B cell (primary cell): ENCODE measurements at regions not wholly inside any gene's neighbourhood (a gene's known extent, or its start where the extent isn't known, plus 50 kb on each side); places are given as distances from the start of the nearest gene placed in this dataset.

ENCODE experiments used
- ATAC-seq: fragments of 200-7000 bp; cut with Tn5 transposase; one replicate; pipeline ENCODE4 v1.10.0; 2021; ENCODE audit warnings: low read depth, mild to moderate bottlenecking, moderate number of reproducible peaks, moderate library complexity
- CTCF ChIA-PET: fragments of 350-600 bp; sonication (Branson Sonifier 250); formaldehyde crosslinking; loops from one replicate; lab custom pipeline; 2021; ENCODE audit warnings: antibody characterized with exemption, inconsistent platforms; lab: Charles Lee
- POLR2A ChIA-PET: fragments of 350-600 bp; sonication (Branson Sonifier 250); formaldehyde crosslinking; loops from one replicate; lab custom pipeline; 2021; ENCODE audit warnings: antibody characterized with exemption; lab: Charles Lee
- DNase-seq: peaks from one replicate; pipeline ENCODE4 v3.0.0; 2013
- H2AFZ ChIP-seq: 2 replicates; pipeline ENCODE4 v1.6.1; 2012; ENCODE audit warnings: mild to moderate bottlenecking, low read depth, low read length; ENCODE audit not compliant: insufficient read depth, poor library complexity, severe bottlenecking
- H3K27ac ChIP-seq, 2 donors: 1 replicate in 1 of 2; 2 replicates in 1 of 2; pipeline ENCODE4 v1.5.1; 2012 to 2013; ENCODE audit warnings: low read length in 2 of 2, mild to moderate bottlenecking in 2 of 2, moderate library complexity in 1 of 2
- H3K27me3 ChIP-seq, 4 experiments: fragments of 200-600 bp in 1 of 4; sonication (generic) in 1 of 4; replicated peaks in 1 of 4; 1 replicate in 2 of 4; 2 replicates in 2 of 4; pipeline versions ENCODE4 v1.6.1 to v1.7.0; 2013 to 2016; ENCODE audit warnings: low read length in 3 of 4, mild to moderate bottlenecking in 2 of 4, mixed read lengths in 1 of 4, moderate library complexity in 1 of 4; ENCODE audit not compliant: insufficient read depth in 4 of 4, control insufficient read depth in 3 of 4; ENCODE audit errors: control extremely low read depth in 1 of 4
- H3K36me3 ChIP-seq, 2 experiments: replicated peaks in 1 of 2; 1 replicate in 1 of 2; 2 replicates in 1 of 2; pipeline versions ENCODE4 v1.6.1 to v1.7.1; 2013; ENCODE audit warnings: low read length in 1 of 2; ENCODE audit not compliant: insufficient read depth in 2 of 2, control insufficient read depth in 1 of 2; ENCODE audit errors: control extremely low read depth in 1 of 2, extremely low read depth in 1 of 2
- H3K4me1 ChIP-seq, 2 donors: fragments of 200-600 bp in 1 of 2; sonication (generic) in 1 of 2; 1 replicate in 1 of 2; 2 replicates in 1 of 2; pipeline versions ENCODE4 v1.5.1 to v1.6.1; 2013 to 2017; ENCODE audit warnings: low read length in 2 of 2; ENCODE audit not compliant: control insufficient read depth in 2 of 2, insufficient read depth in 2 of 2
- H3K4me2 ChIP-seq: replicated peaks from 2 replicates; pipeline ENCODE3; 2012; ENCODE audit warnings: mild to moderate bottlenecking, low read depth, low read length; ENCODE audit not compliant: poor library complexity, severe bottlenecking
- H3K4me3 ChIP-seq, 5 experiments: fragments of 200-600 bp in 1 of 5; sonication (generic) in 1 of 5; 1 replicate in 3 of 5; 2 replicates in 2 of 5; pipeline versions ENCODE4 v1.5.1 to v1.7.0; 2011 to 2016; ENCODE audit warnings: low read length in 4 of 5, mild to moderate bottlenecking in 4 of 5, low read depth in 2 of 5, control low read depth in 1 of 5, moderate library complexity in 1 of 5; ENCODE audit not compliant: insufficient read depth in 1 of 5; ENCODE audit errors: control extremely low read depth in 1 of 5, extremely low read depth in 1 of 5
- H3K79me2 ChIP-seq: fragments of 200-600 bp; sonication (generic); one replicate; pipeline ENCODE4 v1.6.0; 2016; ENCODE audit warnings: low read length; ENCODE audit not compliant: control insufficient read depth, insufficient read depth
- H3K9ac ChIP-seq: fragments of 200-600 bp; sonication (generic); 2 replicates; pipeline ENCODE4 v1.6.1; 2017; ENCODE audit warnings: mild to moderate bottlenecking, low read length, moderate library complexity
- H3K9me3 ChIP-seq, 3 donors: one replicate each; pipeline versions ENCODE4 v1.6.1 to v1.7.1; 2013; ENCODE audit warnings: low read length in 2 of 3; ENCODE audit not compliant: control insufficient read depth in 2 of 3, insufficient read depth in 1 of 3; ENCODE audit errors: control extremely low read depth in 1 of 3
- H4K20me1 ChIP-seq: 2 replicates; pipeline ENCODE4 v1.6.0; 2012; ENCODE audit warnings: mild to moderate bottlenecking, low read length; ENCODE audit not compliant: insufficient read depth, control insufficient read depth, poor library complexity, severe bottlenecking
- H3K27ac Mint-ChIP-seq: one replicate; pipeline ENCODE4 v1.8.0; 2021; ENCODE audit warnings: mixed read lengths
- H3K27me3 Mint-ChIP-seq: one replicate; pipeline ENCODE4 v1.8.0; 2021; ENCODE audit warnings: mixed read lengths
- H3K4me1 Mint-ChIP-seq: one replicate; pipeline ENCODE4 v1.8.0; 2021; ENCODE audit warnings: mixed read lengths
- H3K4me3 Mint-ChIP-seq: one replicate; pipeline ENCODE4 v1.8.0; 2021; ENCODE audit warnings: mixed read lengths
- H3K9me3 Mint-ChIP-seq: one replicate; pipeline ENCODE4 v1.8.0; 2022; ENCODE audit warnings: mixed read lengths; ENCODE audit not compliant: insufficient read depth
- EZH2 ChIP-seq: IDR thresholded peaks from 2 replicates; pipeline ENCODE4 v1.6.1; 2012; ENCODE audit warnings: borderline replicate concordance, low read depth, mild to moderate bottlenecking, moderate library complexity, low read length; ENCODE audit not compliant: insufficient read depth, poor library complexity, severe bottlenecking
- WGBS: methylation state at CpG from one replicate; pipeline ENCODE4 v1.1.5; 2013; ENCODE audit warnings: missing lambda C conversion rate; ENCODE audit not compliant: insufficient coverage; 5-methylcytosine and 5-hydroxymethylcytosine counted together
- intact Hi-C: fragments of 100-400 bp; cut with micrococcal nuclease; formaldehyde crosslinking; loops from one replicate; pipeline ENCODE4 v1.10.0; 2022
- TF ChIP-seq, protein P1 (sequence below): fragments of 200-600 bp; IDR thresholded peaks from one replicate; pipeline ENCODE4 v1.8.0; 2022; ENCODE audit warnings: antibody characterized with exemption, mild to moderate bottlenecking

DNA sequence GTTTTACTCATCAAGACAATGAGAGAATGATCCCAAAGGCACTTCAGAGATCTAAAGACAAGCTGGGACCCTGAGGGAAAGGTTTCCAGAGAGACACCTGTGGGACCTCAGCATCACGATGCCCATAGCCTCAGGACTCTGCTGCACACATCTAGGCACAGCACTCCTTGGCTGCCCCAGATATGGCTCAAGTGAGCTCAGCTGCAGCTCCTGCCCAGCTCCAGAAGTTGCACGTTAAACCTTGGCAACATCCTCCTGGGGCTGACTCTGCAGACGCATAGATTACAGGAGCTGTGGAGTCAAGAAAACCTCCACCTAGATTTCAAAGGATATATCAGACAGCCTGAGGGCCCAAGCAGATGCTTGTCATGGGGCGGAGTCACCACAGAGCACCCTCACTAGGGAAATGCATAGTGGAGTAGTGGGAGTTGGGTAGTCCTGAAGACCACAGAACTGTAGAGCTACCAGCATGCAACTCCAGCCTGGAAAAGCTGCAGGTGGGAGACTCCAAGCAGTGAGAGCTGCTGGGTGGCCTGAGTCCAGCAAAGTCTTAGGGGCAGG, 582.0 kb downstream of the CDH11 start:
- Mint-ChIP-seq H3K4me3 (no peak overlapping the region), H3K27ac (no peak overlapping the region), H3K9me3 (no peaks in the 10 kb centered on the region), H3K27me3 (no peaks in the 10 kb centered on the region), H3K4me1 (no peaks in the 10 kb centered on the region)
- Histone ChIP-seq H3K27me3 (no peaks in the 10 kb centered on the region), H4K20me1 (no peaks in the 10 kb centered on the region), H3K4me2 (no peak overlapping the region), H3K9ac (no peak overlapping the region), H3K9me3 (peaks cover 0 to 6% (median 0%) of the 10 kb centered on the region in 3 donors), H3K4me3 (no peak overlapping the region), H3K36me3 (no peaks in the 10 kb centered on the region), H3K4me1 (no peaks in the 10 kb centered on the region), H3K79me2 (no peaks in the 10 kb centered on the region), H2AFZ (no peak overlapping the region), H3K27ac (no peak overlapping the region)
- ChIA-PET POLR2A (no interaction called here), CTCF (no interaction called here)
- 88% methylated on average over 3 of the region's 4 CpGs for WGBS
- no peak for TF ChIP-seq EZH2
- TF ChIP-seq, protein P1, sequence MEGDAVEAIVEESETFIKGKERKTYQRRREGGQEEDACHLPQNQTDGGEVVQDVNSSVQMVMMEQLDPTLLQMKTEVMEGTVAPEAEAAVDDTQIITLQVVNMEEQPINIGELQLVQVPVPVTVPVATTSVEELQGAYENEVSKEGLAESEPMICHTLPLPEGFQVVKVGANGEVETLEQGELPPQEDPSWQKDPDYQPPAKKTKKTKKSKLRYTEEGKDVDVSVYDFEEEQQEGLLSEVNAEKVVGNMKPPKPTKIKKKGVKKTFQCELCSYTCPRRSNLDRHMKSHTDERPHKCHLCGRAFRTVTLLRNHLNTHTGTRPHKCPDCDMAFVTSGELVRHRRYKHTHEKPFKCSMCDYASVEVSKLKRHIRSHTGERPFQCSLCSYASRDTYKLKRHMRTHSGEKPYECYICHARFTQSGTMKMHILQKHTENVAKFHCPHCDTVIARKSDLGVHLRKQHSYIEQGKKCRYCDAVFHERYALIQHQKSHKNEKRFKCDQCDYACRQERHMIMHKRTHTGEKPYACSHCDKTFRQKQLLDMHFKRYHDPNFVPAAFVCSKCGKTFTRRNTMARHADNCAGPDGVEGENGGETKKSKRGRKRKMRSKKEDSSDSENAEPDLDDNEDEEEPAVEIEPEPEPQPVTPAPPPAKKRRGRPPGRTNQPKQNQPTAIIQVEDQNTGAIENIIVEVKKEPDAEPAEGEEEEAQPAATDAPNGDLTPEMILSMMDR = no peak
- DNase-seq (no peak), ATAC-seq (no peak)
- intact Hi-C loops = no loop called here

DNA sequence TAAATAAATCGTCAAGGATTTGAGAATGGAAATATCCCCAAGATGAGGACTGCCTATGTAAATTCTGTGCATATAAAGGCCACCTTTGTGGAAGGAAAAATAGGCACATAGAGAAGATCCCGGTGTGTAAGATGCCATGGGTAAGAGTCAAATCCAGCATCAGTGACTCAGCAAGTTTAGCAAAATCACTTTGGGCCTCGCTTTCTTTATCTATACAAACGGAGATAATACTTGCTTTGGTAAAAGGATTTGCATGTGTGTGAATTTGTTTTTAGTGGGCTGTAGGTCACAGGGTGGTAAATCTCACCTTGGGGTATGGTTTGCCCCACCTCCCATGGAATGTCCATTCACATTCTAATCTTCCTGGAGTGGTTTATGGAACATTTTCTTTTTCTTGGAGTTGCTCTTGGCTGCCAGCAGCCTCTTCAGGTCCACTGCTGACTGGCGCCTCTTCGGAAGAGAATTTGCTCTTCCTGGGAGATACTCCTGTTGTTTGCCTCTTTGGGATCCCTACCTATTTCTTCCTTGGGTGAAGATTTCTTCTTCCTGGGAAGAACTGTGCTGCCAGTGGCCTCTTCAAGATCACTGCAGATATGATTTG, 587.6 kb downstream of the CDH11 start:
- intact Hi-C loops = no loop called here
- Mint-ChIP-seq H3K9me3 (peaks cover 2% of the 10 kb centered on the region), H3K4me3 (no peak overlapping the region), H3K27ac (no peak overlapping the region), H3K27me3 (no peaks in the 10 kb centered on the region), H3K4me1 (no peaks in the 10 kb centered on the region)
- H3K9me3 ChIP-seq = no peaks in the 10 kb centered on the region
- H3K27ac ChIP-seq = no peak overlapping the region
- H3K27me3 ChIP-seq = no peaks in the 10 kb centered on the region
- H3K9ac ChIP-seq = no peak overlapping the region
- no peak overlapping the region for H3K4me3 ChIP-seq
- H3K79me2 ChIP-seq = no peaks in the 10 kb centered on the region
- H3K4me2 ChIP-seq = no peak overlapping the region
- H4K20me1 ChIP-seq = no peaks in the 10 kb centered on the region
- H2AFZ ChIP-seq = no peak overlapping the region
- ChIA-PET POLR2A (no interaction called here), CTCF (no interaction called here)
- no peaks in the 10 kb centered on the region for H3K36me3 ChIP-seq
- ATAC-seq = no peak
- TF ChIP-seq, protein P1 = no peak
- no peak for TF ChIP-seq EZH2
- no peaks in the 10 kb centered on the region for H3K4me1 ChIP-seq
- no peak for DNase-seq
- WGBS = 100% methylated on average over 4 of the region's 6 CpGs
